HepG2 (cell line): ENCODE measurements at regions not wholly inside any gene's neighbourhood (a gene's known extent, or its start where the extent isn't known, plus 50 kb on each side); places are given as distances from the start of the nearest gene placed in this dataset.

ENCODE experiments used
- ATAC-seq: fragments of 200-7000 bp; cut with Tn5 transposase; 3 replicates; pipeline ENCODE4 v1.9.1; 2020; ENCODE audit warnings: mild to moderate bottlenecking, moderate library complexity
- BruUV-seq: library from RNA; stranded (reverse); fragments of 400-500 nt; replicated peaks from 2 replicates; lab custom pipeline; 2021; lab: Mats Ljungman, UMichigan
- CTCF ChIA-PET: fragments of 300-600 bp; formaldehyde crosslinking; extraction: SDS; loops from one replicate; lab custom pipeline; 2021; ENCODE audit warnings: low total read pairs, inconsistent platforms, low intra/inter-chr PET ratio; lab: Yijun Ruan, JAX
- POLR2A ChIA-PET: fragments of 350-600 bp; sonication (Branson Sonifier 250); formaldehyde crosslinking; loops from one replicate; lab custom pipeline; 2020; ENCODE audit warnings: antibody characterized with exemption, inconsistent platforms; lab: Yijun Ruan, JAX
- DNase-seq: peaks from one replicate; pipeline ENCODE4 v3.0.0-alpha.2; 2015; ENCODE audit warnings: low spot score
- FAIRE-seq: peaks from 3 replicates; lab custom pipeline; 2011; peaks lifted over from hg19 to GRCh38; lab: Jason Lieb, UNC
- H2AFZ ChIP-seq: one replicate; pipeline ENCODE4 v1.6.1; 2011; ENCODE audit warnings: low read length, inconsistent platforms
- H3K27ac ChIP-seq: fragments of 300-600 bp; 3 replicates; pipeline ENCODE4 v1.8.0; 2011; ENCODE audit warnings: mixed run types, mild to moderate bottlenecking, mixed read lengths, low read length, inconsistent platforms; ENCODE audit not compliant: insufficient read depth; ENCODE audit errors: extremely low read length
- H3K27me3 ChIP-seq, 2 experiments: fragments of 200-600 bp in 1 of 2; 2 replicates in 1 of 2; 3 replicates in 1 of 2; pipeline versions ENCODE4 v1.6.0 to v1.8.0; 2011; ENCODE audit warnings: low read length in 2 of 2, mild to moderate bottlenecking in 2 of 2, moderate library complexity in 2 of 2, inconsistent platforms in 1 of 2; ENCODE audit not compliant: insufficient read depth in 2 of 2, control insufficient read depth in 1 of 2
- H3K36me3 ChIP-seq, 2 experiments: fragments of 200-600 bp in 1 of 2; replicated peaks in 1 of 2; 2 replicates in 1 of 2; 3 replicates in 1 of 2; pipeline versions ENCODE4 v1.5.1 to v1.8.0; 2011; ENCODE audit warnings: low read length in 2 of 2, inconsistent platforms in 1 of 2; ENCODE audit not compliant: insufficient read depth in 2 of 2, control insufficient read depth in 1 of 2
- H3K4me1 ChIP-seq: 2 replicates; pipeline ENCODE4 v1.5.1; 2012; ENCODE audit warnings: low read length, inconsistent platforms; ENCODE audit not compliant: insufficient read depth
- H3K4me2 ChIP-seq: 2 replicates; pipeline ENCODE4 v1.6.0; 2011; ENCODE audit warnings: low read depth, low read length, inconsistent platforms
- H3K4me3 ChIP-seq, 3 experiments: fragments of 200-600 bp in 1 of 3; sonication (generic), shearing (Covaris generic) in 1 of 3; replicated peaks in 1 of 3; 2 replicates each; pipeline ENCODE4 v1.5.1; 2011 to 2016; ENCODE audit warnings: low read length in 3 of 3, inconsistent platforms in 2 of 3, low read depth in 2 of 3, mild to moderate bottlenecking in 2 of 3, control low read depth in 1 of 3, mixed read lengths in 1 of 3; ENCODE audit not compliant: insufficient read depth in 1 of 3
- H3K79me2 ChIP-seq: one replicate; pipeline ENCODE4 v1.6.1; 2011; ENCODE audit warnings: low read length, inconsistent platforms; ENCODE audit not compliant: insufficient read depth
- H3K9ac ChIP-seq: 2 replicates; pipeline ENCODE4 v1.6.0; 2011; ENCODE audit warnings: mild to moderate bottlenecking, low read depth, low read length, inconsistent platforms; ENCODE audit not compliant: insufficient read depth
- H3K9me3 ChIP-seq: 2 replicates; pipeline ENCODE4 v1.5.1; 2012; ENCODE audit warnings: mild to moderate bottlenecking, low read length
- H4K20me1 ChIP-seq: 2 replicates; pipeline ENCODE4 v1.6.0; 2011; ENCODE audit warnings: inconsistent platforms, mild to moderate bottlenecking, low read length, moderate library complexity; ENCODE audit not compliant: insufficient read depth
- DZIP1 ChIP-seq: sonication (generic); formaldehyde crosslinking; IDR thresholded peaks from 2 replicates; pipeline ENCODE4 v1.5.0; 2020; ENCODE audit warnings: mild to moderate bottlenecking, missing genetic modification reagents
- FOXJ3 ChIP-seq: sonication (generic); formaldehyde crosslinking; IDR thresholded peaks from 2 replicates; pipeline ENCODE4 v1.4.0; 2020; ENCODE audit warnings: missing genetic modification reagents, mild to moderate bottlenecking, borderline replicate concordance
- GATAD1 ChIP-seq: IDR thresholded peaks from 2 replicates; pipeline ENCODE4 v1.6.1; 2016; ENCODE audit warnings: missing genetic modification reagents, missing compliant biosample characterization
- GTF3A ChIP-seq: sonication (generic); formaldehyde crosslinking; conservative IDR thresholded peaks from 2 replicates; pipeline ENCODE4 v1.4.0; 2020; ENCODE audit warnings: mild to moderate bottlenecking, missing genetic modification reagents
- KAT2B ChIP-seq: fragments of 150-350 bp; IDR thresholded peaks from 2 replicates; pipeline ENCODE4 v1.6.1; 2014; ENCODE audit warnings: low read depth, low read length, borderline replicate concordance
- REPIN1 ChIP-seq: sonication (generic); formaldehyde crosslinking; IDR thresholded peaks from 2 replicates; pipeline ENCODE4 v1.8.0; 2022; ENCODE audit warnings: missing genetic modification reagents, low read depth, mild to moderate bottlenecking, borderline replicate concordance
- RNF2 ChIP-seq: fragments of 450-650 bp; conservative IDR thresholded peaks from 2 replicates; pipeline ENCODE4 v1.6.1; 2016; ENCODE audit warnings: low read depth
- SRY ChIP-seq: sonication (generic); formaldehyde crosslinking; IDR thresholded peaks from 2 replicates; pipeline ENCODE4 v1.8.0; 2022; ENCODE audit warnings: mild to moderate bottlenecking, missing genetic modification reagents
- YEATS2 ChIP-seq: sonication (generic); formaldehyde crosslinking; IDR thresholded peaks from 2 replicates; pipeline ENCODE4 v1.4.0; 2020; ENCODE audit warnings: missing genetic modification reagents, borderline replicate concordance
- ZNF136 ChIP-seq: sonication (generic); formaldehyde crosslinking; IDR thresholded peaks from 2 replicates; pipeline ENCODE4 v1.8.1; 2022; ENCODE audit warnings: low read depth, mild to moderate bottlenecking, moderate library complexity, missing genetic modification reagents
- WGBS: methylation state at CpG from one replicate; pipeline ENCODE4 v1.1.6; 2017; ENCODE audit warnings: low lambda C conversion rate; 5-methylcytosine and 5-hydroxymethylcytosine counted together
- in situ Hi-C: cut with HindIII; loops from 2 replicates; pipeline ENCODE4 v1.10.0; 2017; ENCODE audit warnings: low pct_unique_long_range_greater_than_20kb; ENCODE audit not compliant: extremely low pct_ligation_motif_present
- intact Hi-C: fragments of 100-400 bp; cut with micrococcal nuclease; formaldehyde crosslinking; loops from one replicate; pipeline ENCODE4 v1.10.0; 2022; ENCODE audit not compliant: unreplicated experiment
- TF ChIP-seq, protein P1 (sequence below): sonication (generic); formaldehyde crosslinking; IDR thresholded peaks from 2 replicates; pipeline ENCODE4 v1.5.0; 2020; ENCODE audit warnings: mild to moderate bottlenecking, missing genetic modification reagents, borderline replicate concordance
- TF ChIP-seq, protein P2 (sequence below): sonication (generic); formaldehyde crosslinking; IDR thresholded peaks from 2 replicates; pipeline ENCODE4 v1.5.0; 2020; ENCODE audit warnings: mild to moderate bottlenecking, missing genetic modification reagents

GRCh38 chr13:39268398-39268797, 230.1 kb downstream of the NHLRC3 start:
- H3K27me3 ChIP-seq, result no peaks in the 10 kb centered on the region
- intact Hi-C loops, result no loop called here
- H3K4me1 ChIP-seq, result no peaks in the 10 kb centered on the region
- H3K79me2 ChIP-seq, result no peaks in the 10 kb centered on the region
- DNase-seq (no peak), ATAC-seq (no peak), FAIRE-seq (no peak)
- 1% methylated on average over 3 of the region's 3 CpGs for WGBS
- H3K4me3 ChIP-seq, result no peak overlapping the region
- H3K9me3 ChIP-seq, result no peaks in the 10 kb centered on the region
- ChIA-PET CTCF (no interaction called here), POLR2A (no interaction called here)
- in situ Hi-C loops, result loop anchor here (25.0 kb wide), 1 partner anchor 344 kb away; the partner anchor contains the start of gene LHFPL6
- H4K20me1 ChIP-seq, result no peaks in the 10 kb centered on the region
- no peak overlapping the region for H2AFZ ChIP-seq
- no TSS peak for BruUV-seq
- H3K4me2 ChIP-seq, result no peak overlapping the region
- H3K9ac ChIP-seq, result no peak overlapping the region
- H3K36me3 ChIP-seq, result no peaks in the 10 kb centered on the region
- no peak overlapping the region for H3K27ac ChIP-seq
- TF ChIP-seq SRY (CRISPR knock-in tag) (no peak), RNF2 (no peak), GTF3A (CRISPR knock-in tag) (no peak), REPIN1 (CRISPR knock-in tag) (no peak), YEATS2 (CRISPR knock-in tag) (no peak), DZIP1 (CRISPR knock-in tag) (no peak), KAT2B (no peak), FOXJ3 (CRISPR knock-in tag) (no peak), GATAD1 (CRISPR knock-in tag) (no peak), ZNF136 (CRISPR knock-in tag) (no peak)
- TF ChIP-seq, protein P1, sequence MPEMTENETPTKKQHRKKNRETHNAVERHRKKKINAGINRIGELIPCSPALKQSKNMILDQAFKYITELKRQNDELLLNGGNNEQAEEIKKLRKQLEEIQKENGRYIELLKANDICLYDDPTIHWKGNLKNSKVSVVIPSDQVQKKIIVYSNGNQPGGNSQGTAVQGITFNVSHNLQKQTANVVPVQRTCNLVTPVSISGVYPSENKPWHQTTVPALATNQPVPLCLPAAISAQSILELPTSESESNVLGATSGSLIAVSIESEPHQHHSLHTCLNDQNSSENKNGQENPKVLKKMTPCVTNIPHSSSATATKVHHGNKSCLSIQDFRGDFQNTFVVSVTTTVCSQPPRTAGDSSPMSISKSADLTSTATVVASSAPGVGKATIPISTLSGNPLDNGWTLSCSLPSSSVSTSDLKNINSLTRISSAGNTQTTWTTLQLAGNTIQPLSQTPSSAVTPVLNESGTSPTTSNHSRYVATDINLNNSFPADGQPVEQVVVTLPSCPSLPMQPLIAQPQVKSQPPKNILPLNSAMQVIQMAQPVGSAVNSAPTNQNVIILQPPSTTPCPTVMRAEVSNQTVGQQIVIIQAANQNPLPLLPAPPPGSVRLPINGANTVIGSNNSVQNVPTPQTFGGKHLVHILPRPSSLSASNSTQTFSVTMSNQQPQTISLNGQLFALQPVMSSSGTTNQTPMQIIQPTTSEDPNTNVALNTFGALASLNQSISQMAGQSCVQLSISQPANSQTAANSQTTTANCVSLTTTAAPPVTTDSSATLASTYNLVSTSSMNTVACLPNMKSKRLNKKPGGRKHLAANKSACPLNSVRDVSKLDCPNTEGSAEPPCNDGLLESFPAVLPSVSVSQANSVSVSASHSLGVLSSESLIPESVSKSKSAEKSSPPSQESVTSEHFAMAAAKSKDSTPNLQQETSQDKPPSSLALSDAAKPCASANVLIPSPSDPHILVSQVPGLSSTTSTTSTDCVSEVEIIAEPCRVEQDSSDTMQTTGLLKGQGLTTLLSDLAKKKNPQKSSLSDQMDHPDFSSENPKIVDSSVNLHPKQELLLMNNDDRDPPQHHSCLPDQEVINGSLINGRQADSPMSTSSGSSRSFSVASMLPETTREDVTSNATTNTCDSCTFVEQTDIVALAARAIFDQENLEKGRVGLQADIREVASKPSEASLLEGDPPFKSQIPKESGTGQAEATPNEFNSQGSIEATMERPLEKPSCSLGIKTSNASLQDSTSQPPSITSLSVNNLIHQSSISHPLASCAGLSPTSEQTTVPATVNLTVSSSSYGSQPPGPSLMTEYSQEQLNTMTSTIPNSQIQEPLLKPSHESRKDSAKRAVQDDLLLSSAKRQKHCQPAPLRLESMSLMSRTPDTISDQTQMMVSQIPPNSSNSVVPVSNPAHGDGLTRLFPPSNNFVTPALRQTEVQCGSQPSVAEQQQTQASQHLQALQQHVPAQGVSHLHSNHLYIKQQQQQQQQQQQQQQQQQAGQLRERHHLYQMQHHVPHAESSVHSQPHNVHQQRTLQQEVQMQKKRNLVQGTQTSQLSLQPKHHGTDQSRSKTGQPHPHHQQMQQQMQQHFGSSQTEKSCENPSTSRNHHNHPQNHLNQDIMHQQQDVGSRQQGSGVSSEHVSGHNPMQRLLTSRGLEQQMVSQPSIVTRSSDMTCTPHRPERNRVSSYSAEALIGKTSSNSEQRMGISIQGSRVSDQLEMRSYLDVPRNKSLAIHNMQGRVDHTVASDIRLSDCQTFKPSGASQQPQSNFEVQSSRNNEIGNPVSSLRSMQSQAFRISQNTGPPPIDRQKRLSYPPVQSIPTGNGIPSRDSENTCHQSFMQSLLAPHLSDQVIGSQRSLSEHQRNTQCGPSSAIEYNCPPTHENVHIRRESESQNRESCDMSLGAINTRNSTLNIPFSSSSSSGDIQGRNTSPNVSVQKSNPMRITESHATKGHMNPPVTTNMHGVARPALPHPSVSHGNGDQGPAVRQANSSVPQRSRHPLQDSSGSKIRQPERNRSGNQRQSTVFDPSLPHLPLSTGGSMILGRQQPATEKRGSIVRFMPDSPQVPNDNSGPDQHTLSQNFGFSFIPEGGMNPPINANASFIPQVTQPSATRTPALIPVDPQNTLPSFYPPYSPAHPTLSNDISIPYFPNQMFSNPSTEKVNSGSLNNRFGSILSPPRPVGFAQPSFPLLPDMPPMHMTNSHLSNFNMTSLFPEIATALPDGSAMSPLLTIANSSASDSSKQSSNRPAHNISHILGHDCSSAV, result no peak
- TF ChIP-seq, protein P2, sequence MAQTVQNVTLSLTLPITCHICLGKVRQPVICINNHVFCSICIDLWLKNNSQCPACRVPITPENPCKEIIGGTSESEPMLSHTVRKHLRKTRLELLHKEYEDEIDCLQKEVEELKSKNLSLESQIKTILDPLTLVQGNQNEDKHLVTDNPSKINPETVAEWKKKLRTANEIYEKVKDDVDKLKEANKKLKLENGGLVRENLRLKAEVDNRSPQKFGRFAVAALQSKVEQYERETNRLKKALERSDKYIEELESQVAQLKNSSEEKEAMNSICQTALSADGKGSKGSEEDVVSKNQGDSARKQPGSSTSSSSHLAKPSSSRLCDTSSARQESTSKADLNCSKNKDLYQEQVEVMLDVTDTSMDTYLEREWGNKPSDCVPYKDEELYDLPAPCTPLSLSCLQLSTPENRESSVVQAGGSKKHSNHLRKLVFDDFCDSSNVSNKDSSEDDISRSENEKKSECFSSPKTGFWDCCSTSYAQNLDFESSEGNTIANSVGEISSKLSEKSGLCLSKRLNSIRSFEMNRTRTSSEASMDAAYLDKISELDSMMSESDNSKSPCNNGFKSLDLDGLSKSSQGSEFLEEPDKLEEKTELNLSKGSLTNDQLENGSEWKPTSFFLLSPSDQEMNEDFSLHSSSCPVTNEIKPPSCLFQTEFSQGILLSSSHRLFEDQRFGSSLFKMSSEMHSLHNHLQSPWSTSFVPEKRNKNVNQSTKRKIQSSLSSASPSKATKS (CRISPR knock-in tag), result no peak
